Retina (tissue), 1 donor: ENCODE measurements at regions not wholly inside any gene's neighbourhood (a gene's known extent, or its start where the extent isn't known, plus 50 kb on each side); places are given as distances from the start of the nearest gene placed in this dataset.

ENCODE experiments used
- DNase-seq: peaks from one replicate; pipeline ENCODE4 v3.0.0-alpha.2; 2016

GRCh38 chr15:37794947-37795346 lies 139.5 kb upstream of the TMCO5A start:
- no peak for DNase-seq

GRCh38 chr15:37801529-37801928 lies 132.9 kb upstream of the TMCO5A start:
- no peak for DNase-seq

GRCh38 chr15:37806808-37807207 lies 127.6 kb upstream of the TMCO5A start:
- no peak for DNase-seq

GRCh38 chr15:37810381-37810780 lies 124.1 kb upstream of the TMCO5A start:
- DNase-seq: no peak

GRCh38 chr15:37813306-37813705 lies 121.1 kb upstream of the TMCO5A start:
- DNase-seq: no peak

- DNase-seq: no peak
These were observed 119.5 kb upstream of the TMCO5A start for GRCh38 chr15:37814847-37815515.

- peak; percentile 36 for DNase-seq
These were observed 116.2 kb upstream of the TMCO5A start for GRCh38 chr15:37818152-37818677.

GRCh38 chr15:37819191-37819590 lies 115.2 kb upstream of the TMCO5A start:
- no peak for DNase-seq

- DNase-seq: peak; percentile 38
These were observed 113.9 kb upstream of the TMCO5A start for GRCh38 chr15:37820380-37821128.

- DNase-seq: no peak
These were observed 110.7 kb upstream of the TMCO5A start for GRCh38 chr15:37823601-37824275.

- no peak for DNase-seq
These were observed 109.6 kb upstream of the TMCO5A start for GRCh38 chr15:37824717-37825382.

GRCh38 chr15:37837276-37837675 lies 97.2 kb upstream of the TMCO5A start:
- no peak for DNase-seq

GRCh38 chr15:37847776-37848175 lies 86.7 kb upstream of the TMCO5A start:
- DNase-seq: no peak

GRCh38 chr15:37856109-37856508 lies 78.3 kb upstream of the TMCO5A start:
- DNase-seq: no peak

- no peak for DNase-seq
These were observed 73.5 kb upstream of the TMCO5A start for GRCh38 chr15:37860896-37861295.

GRCh38 chr15:37865687-37866086 lies 68.8 kb upstream of the TMCO5A start:
- DNase-seq: no peak

- DNase-seq: no peak
These were observed 63.7 kb upstream of the TMCO5A start for GRCh38 chr15:37870711-37871110.

GRCh38 chr15:37872661-37873060 lies 61.8 kb upstream of the TMCO5A start:
- DNase-seq: no peak

GRCh38 chr15:37873336-37873735 lies 61.1 kb upstream of the TMCO5A start:
- DNase-seq: no peak

- no peak for DNase-seq
These were observed 57.5 kb upstream of the TMCO5A start for GRCh38 chr15:37876900-37877299.

- DNase-seq: no peak
These were observed 56.3 kb upstream of the TMCO5A start for GRCh38 chr15:37877851-37878741.
